Right renal cortex interstitium (tissue), 3 donors: ENCODE measurements at regions not wholly inside any gene's neighbourhood (a gene's known extent, or its start where the extent isn't known, plus 50 kb on each side); places are given as distances from the start of the nearest gene placed in this dataset.
"Not testable (repeated sequence)": the region's sequence is repeated elsewhere in the genome, so short reads cannot be mapped to it uniquely, and the experiment has no call there.

Experiments used
- DNase-seq, 3 donors: peaks; one replicate each; pipeline ENCODE4 v3.0.0-alpha.2; 2013; ENCODE audit warnings: low read depth in 3 of 3, low spot score in 2 of 3

DNA sequence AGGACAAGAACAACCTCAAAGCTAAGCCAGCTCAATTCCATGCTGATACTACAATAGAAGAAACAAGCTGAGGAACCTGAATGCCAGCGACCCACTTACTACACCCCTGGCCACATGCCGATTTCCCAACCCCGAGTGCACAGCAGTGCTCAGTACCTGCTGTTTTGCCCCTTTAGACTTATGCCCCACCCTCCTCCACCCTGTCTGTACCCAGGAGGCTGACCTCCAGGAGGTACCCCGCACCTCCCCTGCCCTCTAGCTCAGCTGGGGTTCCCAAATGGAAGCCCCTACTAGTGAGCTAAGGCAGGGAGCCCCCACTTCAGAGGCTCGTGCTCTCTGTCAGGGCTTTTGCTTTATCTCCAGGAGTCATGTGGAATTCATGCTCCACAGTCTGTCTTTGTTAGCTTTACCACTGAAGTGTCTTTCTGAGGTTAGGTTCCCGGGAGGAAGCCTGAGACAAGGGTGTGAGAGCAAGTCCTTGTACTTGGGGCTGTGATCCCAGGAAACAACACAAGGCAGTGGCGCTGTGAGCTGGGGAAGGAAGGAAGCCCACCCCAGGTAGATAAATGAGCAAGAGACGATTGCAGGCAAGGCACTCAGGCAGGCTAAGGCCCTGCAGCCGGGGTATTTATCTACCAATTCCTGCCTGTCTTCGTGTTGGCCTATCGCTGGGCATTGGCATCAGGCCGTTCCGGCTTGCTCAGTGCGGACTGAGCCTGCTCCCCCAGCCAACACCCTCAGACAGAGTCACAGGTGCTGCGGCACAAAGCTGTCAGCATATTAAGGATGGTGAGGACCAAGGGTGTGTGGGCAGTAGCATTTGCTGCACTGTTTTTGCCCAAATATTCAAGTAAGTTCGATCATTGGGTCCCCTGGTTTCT is 220.5 kb downstream of the CYP26B1 start:
- DNase-seq, result no peak

DNA sequence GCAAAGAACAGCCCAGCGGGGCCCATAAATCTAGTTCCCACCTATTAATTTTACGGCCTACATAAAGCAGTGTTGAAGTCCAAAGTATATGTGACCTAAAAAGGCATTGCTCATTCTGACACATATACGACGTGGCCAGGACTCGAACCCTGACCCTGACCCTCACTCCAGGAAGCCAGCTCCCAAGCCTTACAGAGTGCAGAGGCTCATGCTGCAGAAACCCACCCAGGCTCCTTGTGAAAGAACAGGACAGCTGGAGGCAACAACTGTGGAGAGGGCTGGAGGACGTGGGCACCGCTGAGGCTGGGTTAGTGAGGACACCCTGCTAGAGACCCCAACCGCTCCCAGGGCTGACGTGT is 221.6 kb downstream of the CYP26B1 start:
- DNase-seq, result peak in 2 of 3 donors; percentile 42 to 49

DNA sequence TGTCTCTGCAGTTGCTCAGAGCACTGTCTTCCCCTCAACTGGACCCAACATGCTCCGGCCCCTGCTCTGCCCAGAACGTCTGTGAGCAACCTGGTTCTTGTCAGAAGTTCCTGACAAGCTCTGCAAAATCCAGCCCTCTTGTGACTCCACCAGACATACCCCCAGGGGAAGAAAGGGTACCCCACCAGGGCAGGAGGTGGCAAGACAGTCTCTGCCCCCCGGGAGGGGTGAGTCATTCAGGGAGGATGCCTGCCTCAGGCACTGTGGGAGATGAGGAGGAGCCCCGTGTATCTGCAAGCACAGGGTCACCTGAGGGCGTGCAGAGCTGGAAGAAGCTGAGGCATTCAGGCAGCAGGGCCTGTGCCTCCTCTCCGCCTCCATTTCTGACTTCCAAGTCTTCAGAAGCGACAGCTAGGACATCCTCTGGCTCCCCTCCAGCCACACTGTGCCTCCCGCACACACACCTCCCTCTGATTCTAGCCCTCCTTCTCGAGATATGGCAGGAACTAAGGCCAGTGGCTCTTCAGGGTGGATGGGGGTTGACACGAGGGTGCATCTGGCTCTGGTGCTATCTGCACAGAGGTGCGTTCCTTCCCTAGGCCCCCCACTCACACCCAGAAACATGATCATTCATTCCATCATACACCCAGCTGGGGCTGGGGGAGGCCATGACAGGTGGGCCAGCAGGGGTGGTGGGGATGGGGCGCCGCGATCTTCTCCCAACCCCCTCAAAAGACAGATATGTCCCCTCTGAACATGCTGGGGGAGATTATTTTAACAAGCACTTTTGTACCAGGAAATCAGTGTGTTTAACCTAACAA is 222.2 kb downstream of the CYP26B1 start:
- DNase-seq, result no peak

DNA sequence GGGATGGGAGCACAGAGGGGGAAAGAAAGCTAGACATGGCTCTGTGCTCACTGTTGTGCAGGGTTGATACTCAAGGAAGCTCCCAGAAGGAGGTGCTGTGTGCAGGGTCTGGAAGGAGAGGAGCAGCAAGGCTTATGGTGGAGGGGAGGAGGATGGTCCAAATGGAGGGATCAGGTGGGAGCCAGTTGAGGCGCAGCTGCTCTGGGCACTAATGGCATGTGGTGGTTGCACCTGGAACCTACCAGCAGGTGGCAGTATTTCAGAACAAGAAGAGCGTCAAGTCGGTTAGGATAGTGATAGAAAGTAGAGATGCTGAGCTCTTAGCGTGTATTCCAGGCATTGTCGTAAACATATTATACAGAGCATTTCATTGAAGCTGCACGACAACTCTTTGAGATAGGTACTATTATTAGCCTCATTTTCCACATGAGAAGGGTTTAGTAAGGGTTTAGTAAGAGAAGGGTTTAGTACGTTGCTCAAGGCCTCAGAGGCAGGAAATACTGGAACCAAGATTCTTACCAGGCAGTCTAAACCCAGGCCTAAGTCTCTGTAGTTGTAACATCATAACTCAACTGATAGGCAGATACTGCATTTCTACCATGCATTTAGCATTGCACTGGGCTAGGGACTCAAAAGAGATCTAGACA is 223.7 kb downstream of the CYP26B1 start:
- DNase-seq, result peak; percentile 59 to 64 (median 63)

DNA sequence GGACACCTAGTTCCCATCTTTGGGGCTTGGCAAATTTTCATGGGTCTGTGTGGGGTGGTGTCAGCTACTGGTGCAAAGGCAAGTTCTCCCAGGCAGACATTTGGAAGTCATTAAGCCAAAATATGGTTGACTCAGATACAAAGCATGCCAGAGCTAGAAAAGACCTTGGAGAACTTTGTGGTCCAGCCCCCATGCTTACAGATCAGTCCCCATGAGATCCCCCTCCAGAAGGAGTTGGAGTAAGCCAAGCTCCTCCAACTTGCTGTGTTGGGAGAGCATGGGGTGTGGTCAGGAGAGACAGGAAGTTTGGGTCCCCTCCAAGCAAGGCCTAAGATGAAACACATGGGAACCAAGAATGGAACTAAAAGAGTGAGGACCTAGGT is 224.5 kb downstream of the CYP26B1 start:
- DNase-seq, result no peak

DNA sequence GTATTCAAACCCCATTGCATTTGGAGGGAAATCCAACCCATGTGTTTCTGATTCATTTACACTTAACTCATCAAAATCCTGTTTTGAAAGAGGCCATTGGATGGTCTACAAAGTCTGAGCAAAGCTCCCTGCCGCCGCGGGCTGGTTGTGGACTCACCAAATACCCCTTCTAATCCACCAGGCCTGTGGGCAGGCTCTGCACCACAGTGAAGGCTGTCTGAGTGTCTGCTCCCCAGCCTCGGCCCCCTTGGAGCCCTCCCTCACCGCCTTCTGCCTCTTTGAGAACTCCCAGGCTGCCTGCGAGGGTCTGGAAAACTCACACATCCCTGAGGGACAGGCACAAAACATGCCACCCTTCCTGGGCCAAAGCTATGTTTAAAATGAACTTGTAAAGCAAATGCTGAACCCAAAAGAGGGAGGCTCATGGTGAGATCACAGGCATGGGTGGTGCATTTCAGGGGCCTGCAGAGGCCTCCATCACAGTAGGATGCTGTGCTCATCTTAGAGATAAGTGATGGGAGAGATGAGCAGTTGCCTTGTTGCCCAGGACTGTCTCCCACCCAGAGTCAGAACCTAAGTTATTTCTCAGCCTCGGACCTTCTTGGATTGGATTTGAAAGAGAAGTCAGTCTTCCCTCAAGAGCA is 225.0 kb downstream of the CYP26B1 start:
- no peak for DNase-seq

DNA sequence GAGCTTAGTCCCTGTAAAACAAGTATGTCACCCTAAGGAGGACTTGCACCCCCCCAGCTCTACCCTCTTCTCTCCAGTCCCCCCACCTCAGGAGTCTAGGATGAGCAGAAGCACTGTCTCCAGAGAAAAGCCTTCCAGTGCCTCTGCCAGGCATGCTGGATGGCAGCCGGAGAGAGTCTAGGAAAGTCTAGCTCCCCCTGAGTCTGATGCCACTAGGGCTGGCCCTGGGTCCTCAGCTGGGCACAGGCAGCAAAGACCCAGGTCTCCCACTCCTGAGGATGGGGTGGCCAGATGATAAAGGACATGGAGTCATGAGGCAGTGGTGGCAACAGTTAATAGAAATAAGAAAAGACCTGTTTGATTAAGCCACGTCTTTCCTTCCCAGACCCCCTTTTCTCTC is 225.6 kb downstream of the CYP26B1 start:
- no peak for DNase-seq

DNA sequence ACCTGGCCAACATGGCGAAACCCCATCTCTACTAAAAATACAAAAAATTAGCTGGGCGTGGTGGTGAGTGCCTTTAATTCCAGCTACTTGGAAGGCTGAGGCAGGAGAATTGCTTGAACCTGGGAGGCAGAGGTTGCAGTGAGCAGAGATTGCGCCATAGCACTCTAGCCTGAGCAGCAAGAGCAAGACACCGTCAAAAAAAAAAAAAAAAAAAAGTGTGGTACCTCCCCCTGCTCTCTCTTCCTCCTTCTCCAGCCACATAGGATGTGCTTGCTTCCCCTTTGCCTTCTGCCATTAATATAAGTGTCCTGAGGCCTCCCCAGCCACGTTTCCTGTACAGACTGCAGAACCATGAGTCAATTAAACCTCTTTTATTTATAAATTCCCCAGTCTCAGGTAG is 226.8 kb downstream of the CYP26B1 start:
- DNase-seq, result not testable (repeated sequence)

DNA sequence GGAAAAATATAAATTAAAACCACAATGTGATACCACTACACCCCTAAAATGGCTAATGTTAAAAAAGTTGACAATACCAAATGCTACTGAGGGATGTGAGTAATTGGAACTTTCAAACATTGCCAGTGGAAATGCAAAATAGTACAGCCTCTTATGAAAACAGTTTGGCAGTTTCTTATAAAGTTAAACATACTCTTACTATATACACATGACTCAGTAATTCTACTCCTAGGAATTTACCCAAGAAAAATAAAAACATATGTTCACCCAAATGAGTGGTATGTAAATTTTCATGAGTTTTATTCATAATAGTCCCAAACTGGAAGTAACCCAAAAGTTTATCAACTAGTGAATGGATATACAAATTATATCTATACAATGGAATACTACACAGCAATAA is 228.0 kb downstream of the CYP26B1 start:
- no peak for DNase-seq

DNA sequence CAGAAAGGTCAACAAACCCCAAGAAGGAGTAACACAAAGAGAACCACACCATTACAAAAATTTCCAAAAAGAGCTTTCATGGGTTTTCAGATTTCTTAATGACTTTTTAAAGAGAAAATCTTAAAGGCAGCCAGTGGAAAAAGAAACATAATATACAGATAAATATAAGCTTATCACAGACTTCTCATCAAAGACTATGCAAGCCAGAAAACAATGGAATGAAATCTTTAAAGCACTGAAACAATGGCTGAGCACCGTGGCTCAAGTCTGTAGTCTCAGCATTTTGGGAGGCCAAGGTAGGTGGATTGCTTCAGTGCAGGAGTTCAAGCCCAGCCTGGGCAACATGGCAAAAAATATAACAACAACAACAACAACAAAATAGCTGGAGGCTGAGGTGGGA is 237.4 kb downstream of the CYP26B1 start:
- no peak for DNase-seq

DNA sequence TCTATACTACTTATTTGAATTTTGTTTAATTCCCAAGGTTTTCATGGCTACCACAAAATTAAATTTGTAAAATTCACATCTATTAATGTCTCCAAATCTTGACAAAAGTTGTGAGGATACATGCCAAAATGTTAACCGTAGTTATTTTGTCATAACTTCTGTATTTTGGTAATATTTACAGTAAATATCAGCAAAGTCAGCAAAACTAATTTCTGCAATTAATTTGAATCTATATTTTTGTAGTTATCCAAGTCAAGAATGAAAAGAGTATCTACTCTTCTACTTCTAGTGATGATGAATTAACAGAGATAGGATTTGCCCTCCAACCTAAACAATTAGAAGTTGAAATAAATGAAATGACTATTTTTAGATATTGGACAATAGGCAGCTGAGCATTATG is 238.9 kb downstream of the CYP26B1 start:
- DNase-seq, result no peak

DNA sequence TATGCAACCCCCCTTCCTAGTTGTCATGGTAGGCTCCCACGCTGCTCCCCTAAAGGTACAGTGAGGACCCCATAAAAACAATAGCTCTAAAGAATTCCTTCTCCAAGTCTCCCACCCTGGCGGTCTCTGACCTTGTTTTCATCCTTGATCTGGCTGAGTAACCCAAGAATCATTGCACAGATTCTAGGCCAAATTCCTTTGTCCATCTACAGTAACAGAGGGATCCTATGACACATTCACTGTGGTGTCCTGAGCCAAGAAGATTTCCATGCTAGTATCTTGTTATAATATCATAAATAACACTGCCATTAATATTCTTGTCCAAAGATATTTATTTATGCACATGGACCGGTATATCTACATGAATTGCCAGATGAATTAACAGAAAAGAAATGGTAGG is 240.2 kb downstream of the CYP26B1 start:
- DNase-seq, result no peak

DNA sequence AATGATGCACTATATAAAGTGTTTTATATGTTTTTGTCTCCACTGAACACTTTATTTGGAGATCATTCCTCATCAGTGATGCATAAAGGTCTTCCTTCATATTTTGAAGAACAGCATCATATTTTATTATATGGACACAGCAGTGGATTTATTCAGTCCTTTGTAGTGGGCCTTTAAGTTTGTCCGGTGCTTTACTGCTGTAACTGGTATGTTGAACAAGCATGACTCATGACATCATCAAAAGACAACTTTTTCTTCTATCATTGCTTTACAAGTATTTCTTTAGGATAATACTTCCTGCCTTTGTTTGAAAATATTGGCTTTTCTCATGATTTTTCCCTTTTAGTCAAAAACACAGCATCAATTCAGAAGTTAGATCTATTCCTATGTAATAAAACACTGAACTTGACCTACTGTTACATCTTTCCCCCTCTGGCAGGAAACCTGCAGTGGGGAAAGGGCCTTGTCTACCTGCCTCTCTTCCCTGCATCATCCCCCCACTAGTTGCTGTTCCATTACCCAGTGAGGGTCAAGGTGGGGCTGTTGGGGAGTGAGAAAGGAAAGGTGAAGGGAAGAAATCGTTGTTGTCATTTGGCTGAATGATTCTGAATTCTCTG is 241.2 kb downstream of the CYP26B1 start:
- no peak for DNase-seq

DNA sequence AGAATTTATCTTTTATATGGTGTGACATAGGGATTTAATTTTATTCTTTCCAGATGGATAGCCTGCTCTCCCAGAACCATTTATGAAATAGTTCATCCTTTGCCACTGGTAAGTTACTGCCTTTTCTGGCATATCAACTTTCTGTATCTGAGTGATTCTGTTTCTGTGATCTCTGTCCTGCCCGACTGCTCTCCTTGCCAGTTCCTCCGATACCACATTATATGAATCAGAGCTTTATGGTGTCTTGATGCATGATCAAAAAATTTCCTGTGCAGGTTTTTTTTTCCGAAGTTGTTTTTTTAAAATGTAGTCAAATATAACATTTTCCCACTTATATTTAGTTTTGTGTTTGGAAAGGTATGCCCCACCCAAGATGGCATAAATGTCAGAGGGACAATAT is 242.5 kb downstream of the CYP26B1 start:
- DNase-seq, result no peak

DNA sequence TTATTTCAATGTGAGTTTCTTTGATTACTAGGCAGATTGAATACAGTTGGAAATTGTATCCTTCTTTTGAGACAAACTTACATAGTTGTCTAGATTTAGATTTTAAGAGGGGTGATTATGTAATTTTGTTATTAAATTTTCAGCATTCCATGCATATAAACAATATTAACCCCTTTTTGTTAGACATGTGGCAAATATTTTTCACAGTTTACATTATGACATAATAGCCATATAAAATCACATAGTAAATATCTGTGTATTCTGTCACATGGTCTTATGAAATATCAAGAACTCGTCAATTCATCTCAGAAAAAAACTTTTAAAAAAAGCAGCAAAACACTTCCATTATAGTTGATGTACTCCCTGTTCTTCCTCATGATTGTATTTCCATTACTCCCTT is 243.8 kb downstream of the CYP26B1 start:
- DNase-seq, result no peak

DNA sequence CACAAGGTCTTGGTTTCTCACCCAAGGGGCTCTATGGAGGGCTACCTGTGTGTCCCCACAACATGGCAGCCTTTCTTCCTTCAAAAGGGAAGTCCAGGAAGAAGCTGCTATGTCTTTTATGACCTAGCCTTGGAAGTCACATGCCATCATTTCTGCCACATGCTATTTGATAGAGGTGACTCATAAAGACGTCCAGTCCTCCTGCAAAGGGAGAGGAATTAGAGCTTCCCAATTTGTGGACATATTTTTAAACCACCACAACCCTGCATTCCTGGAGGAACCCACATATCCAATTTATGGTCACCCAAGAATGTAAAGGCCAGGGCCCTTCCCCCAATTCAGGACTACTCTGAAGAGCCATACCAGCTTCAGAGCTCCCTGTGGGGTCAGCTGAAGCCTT is 246.2 kb downstream of the CYP26B1 start:
- DNase-seq, result no peak

DNA sequence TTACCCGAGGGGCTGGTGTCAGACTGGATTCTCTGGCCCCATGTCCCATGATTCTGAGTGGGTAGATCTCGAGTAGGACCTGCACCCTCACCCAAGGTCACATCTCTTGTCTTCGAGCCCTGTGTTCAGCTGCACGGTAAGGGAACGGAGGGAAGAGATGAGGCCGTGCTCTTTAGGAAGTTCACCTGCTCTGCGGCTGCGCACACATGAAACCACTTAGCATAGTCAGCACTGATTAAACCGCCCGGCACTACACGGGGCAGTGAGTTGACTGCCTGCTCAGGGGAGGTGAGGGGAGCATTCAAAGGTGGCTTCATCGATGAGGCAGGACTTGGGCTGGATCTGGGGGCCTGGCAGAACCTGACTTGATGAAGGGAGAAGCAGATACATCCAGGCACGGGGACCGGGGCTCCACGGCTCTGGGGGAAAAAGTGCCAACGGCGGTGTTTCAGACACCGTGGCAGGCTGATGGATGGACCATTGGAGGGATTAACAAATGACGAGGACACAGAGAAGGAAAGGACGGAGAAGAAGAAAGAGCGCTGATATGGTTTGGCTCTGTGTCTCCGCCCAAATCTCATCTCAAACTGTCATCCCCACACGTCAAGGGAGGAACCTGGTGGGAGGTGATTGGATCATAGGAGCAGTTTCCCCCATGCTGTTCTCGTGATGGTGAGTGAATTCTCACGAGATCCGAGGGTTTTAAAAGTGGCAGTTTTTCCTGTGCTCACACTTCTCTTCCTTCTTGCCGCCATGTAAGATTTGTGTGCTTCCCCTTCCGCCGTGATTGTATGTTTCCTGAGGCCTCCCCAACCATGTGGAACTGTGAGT is 248.6 kb downstream of the CYP26B1 start:
- DNase-seq, result no peak

DNA sequence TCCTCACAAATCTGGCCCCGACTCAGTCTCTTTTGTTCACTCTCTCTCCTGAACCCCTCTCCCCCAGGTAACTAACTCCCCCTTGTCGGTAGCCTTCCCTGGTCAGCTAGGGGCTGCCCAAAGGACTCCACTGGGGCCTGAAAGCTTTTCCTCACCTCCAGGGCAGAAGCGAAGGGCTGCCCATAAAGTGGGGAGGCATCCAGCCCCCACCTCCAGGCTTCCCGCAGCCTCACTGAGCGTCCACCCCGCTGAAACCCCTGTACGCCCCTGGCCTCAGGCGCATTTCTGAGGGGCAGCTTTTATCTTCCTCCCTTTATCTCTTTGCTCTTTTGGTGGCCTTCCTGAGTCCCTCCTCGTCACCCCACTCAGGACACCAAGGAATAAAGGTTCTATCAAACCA is 249.3 kb downstream of the CYP26B1 start:
- no peak for DNase-seq

DNA sequence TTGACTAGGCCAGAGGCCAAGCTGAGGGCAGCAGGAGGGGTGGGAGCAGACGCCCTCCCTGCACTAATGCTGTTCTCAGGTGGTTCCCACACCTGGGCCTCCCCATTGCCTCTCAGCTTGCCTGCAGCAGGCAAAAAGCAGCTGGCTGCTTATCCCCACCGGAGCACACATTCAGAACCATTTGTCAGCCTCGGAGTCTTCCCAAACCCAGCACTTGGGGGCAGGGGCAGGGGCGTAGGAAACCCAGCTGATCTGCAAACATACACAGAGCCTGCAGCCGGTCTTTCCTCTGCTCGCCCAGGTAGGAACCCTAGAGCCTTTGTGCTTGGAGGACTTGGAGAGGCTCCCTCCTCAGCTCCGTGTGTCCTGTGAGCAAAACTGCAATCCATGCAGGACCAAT is 249.8 kb downstream of the CYP26B1 start:
- no peak for DNase-seq

DNA sequence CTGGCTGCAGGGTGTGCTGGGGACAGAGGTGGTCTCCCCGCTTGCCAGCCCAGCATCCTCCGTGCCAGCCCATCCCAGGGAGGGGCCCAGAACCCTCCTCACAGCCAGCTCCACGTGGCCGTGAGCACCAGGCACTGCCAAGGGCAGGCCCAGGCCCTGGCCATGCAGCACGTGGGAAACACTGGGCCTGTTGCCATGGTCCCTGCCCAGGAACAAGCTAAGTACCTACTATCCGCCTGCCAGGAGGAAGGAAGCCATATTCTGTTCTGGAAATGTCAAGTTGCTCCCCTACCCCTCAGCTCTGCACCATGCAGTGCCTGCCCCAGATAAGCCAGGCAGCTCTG is 250.6 kb downstream of the CYP26B1 start:
- DNase-seq, result no peak
